GM12878 (cell line): ENCODE measurements at regions not wholly inside any gene's neighbourhood (a gene's known extent, or its start where the extent isn't known, plus 50 kb on each side); places are given as distances from the start of the nearest gene placed in this dataset.

Source experiments
- ATAC-seq: fragments of 200-7000 bp; cut with Tn5 transposase; 3 replicates; pipeline ENCODE4 v1.9.1; 2020; ENCODE audit warnings: mild to moderate bottlenecking, moderate library complexity
- BruUV-seq: library from RNA; stranded (reverse); fragments of 400-500 nt; replicated peaks from 2 replicates; lab custom pipeline; 2021; lab: Mats Ljungman, UMichigan
- CTCF ChIA-PET: fragments of 300-600 bp; sonication (Branson Sonifier 250); formaldehyde crosslinking; extraction: SDS; loops from one replicate; lab custom pipeline; 2021; ENCODE audit warnings: inconsistent platforms; lab: Yijun Ruan, JAX
- POLR2A ChIA-PET: fragments of 350-600 bp; formaldehyde crosslinking; extraction: SDS; loops from one replicate; lab custom pipeline; 2021; ENCODE audit warnings: inconsistent platforms; lab: Charles Lee
- RAD21 ChIA-PET: fragments of 300-600 bp; sonication (Branson Sonifier 250); formaldehyde crosslinking; loops from one replicate; lab custom pipeline; 2023; ENCODE audit warnings: antibody characterized with exemption; ENCODE audit not compliant: unreplicated experiment; lab: Charles Lee
- SMC1A ChIA-PET: fragments of 300-600 bp; sonication (Branson Sonifier 250); formaldehyde crosslinking; loops from one replicate; lab custom pipeline; 2023; ENCODE audit not compliant: unreplicated experiment, uncharacterized antibody; lab: Charles Lee
- DNase-seq: peaks from one replicate; pipeline ENCODE4 v3.0.0-alpha.2; 2011; ENCODE audit warnings: low read depth, low spot score
- FAIRE-seq: peaks from 3 replicates; lab custom pipeline; 2011; peaks lifted over from hg19 to GRCh38; lab: Jason Lieb, UNC
- H2AFZ ChIP-seq: 2 replicates; pipeline ENCODE4 v1.6.0; 2011; ENCODE audit warnings: low read depth, low read length, control low read depth; ENCODE audit not compliant: control insufficient read depth
- H3K27ac ChIP-seq: 2 replicates; pipeline ENCODE4 v1.5.1; 2011; ENCODE audit warnings: control low read depth; ENCODE audit not compliant: control insufficient read depth, insufficient read depth
- H3K27me3 ChIP-seq, 2 experiments: replicated peaks in 1 of 2; 2 replicates each; pipeline versions ENCODE4 v1.6.0 to v1.6.1; 2011; ENCODE audit warnings: low read length in 1 of 2; ENCODE audit not compliant: control insufficient read depth in 2 of 2, insufficient read depth in 2 of 2
- H3K36me3 ChIP-seq, 2 experiments: 2 replicates each; pipeline ENCODE4 v1.5.1; 2011; ENCODE audit warnings: low read length in 1 of 2; ENCODE audit not compliant: control insufficient read depth in 2 of 2, insufficient read depth in 2 of 2
- H3K4me1 ChIP-seq: 2 replicates; pipeline ENCODE4 v1.6.1; 2011; ENCODE audit warnings: mild to moderate bottlenecking, low read length, moderate library complexity, mixed read lengths; ENCODE audit not compliant: control insufficient read depth, insufficient read depth
- H3K4me2 ChIP-seq: 2 replicates; pipeline ENCODE4 v1.6.0; 2011; ENCODE audit warnings: control low read depth; ENCODE audit not compliant: control insufficient read depth, insufficient read depth
- H3K4me3 ChIP-seq: fragments of 200-600 bp; sonication (generic); 2 replicates; pipeline ENCODE4 v1.5.1; 2016
- H3K79me2 ChIP-seq: 2 replicates; pipeline ENCODE4 v1.6.0; 2011; ENCODE audit warnings: low read length; ENCODE audit not compliant: control insufficient read depth, insufficient read depth
- H3K9ac ChIP-seq: 2 replicates; pipeline ENCODE4 v1.8.0; 2011; ENCODE audit warnings: low read length, control low read depth, mixed read lengths; ENCODE audit not compliant: control insufficient read depth, insufficient read depth
- H3K9me3 ChIP-seq: replicated peaks from 3 replicates; pipeline ENCODE4 v1.5.1; 2011; ENCODE audit warnings: mild to moderate bottlenecking, low read length; ENCODE audit not compliant: control insufficient read depth, insufficient read depth
- H4K20me1 ChIP-seq: 2 replicates; pipeline ENCODE4 v1.6.0; 2011; ENCODE audit not compliant: control insufficient read depth, insufficient read depth
- BCL3 ChIP-seq: IDR thresholded peaks from 2 replicates; pipeline ENCODE4 v1.6.1; 2011; ENCODE audit warnings: borderline replicate concordance, low read depth, mild to moderate bottlenecking, moderate library complexity, low read length; ENCODE audit not compliant: insufficient read depth, poor library complexity, severe bottlenecking
- FOXK2 ChIP-seq: fragments of 450-650 bp; IDR thresholded peaks from 2 replicates; pipeline ENCODE4 v1.6.1; 2017; ENCODE audit warnings: mild to moderate bottlenecking, moderate library complexity
- GATAD2B ChIP-seq: fragments of 450-650 bp; conservative IDR thresholded peaks from 2 replicates; pipeline ENCODE4 v1.6.1; 2017; ENCODE audit warnings: low read depth, mild to moderate bottlenecking, moderate library complexity
- LARP7 ChIP-seq: fragments of 450-650 bp; IDR thresholded peaks from 2 replicates; pipeline ENCODE4 v1.6.1; 2017; ENCODE audit warnings: mild to moderate bottlenecking
- MEF2A ChIP-seq: IDR thresholded peaks from 2 replicates; pipeline ENCODE4 v1.6.1; 2011; ENCODE audit warnings: low read depth, mild to moderate bottlenecking, low read length, moderate library complexity; ENCODE audit not compliant: insufficient read depth
- PKNOX1 ChIP-seq: fragments of 450-650 bp; IDR thresholded peaks from 2 replicates; pipeline ENCODE4 v1.6.1; 2016; ENCODE audit warnings: mild to moderate bottlenecking
- POLR2AphosphoS2 ChIP-seq: IDR thresholded peaks from 2 replicates; pipeline ENCODE4 v1.6.1; 2011; ENCODE audit warnings: low read depth, mild to moderate bottlenecking, low read length, improper control_type of control experiment, moderate library complexity
- RBBP5 ChIP-seq: fragments of 200-600 bp; sonication (generic); conservative IDR thresholded peaks from 2 replicates; pipeline ENCODE4 v1.6.1; 2016
- SP1 ChIP-seq: IDR thresholded peaks from one replicate; pipeline ENCODE4 v1.6.1; 2011; ENCODE audit warnings: low read depth, low read length
- SPI1 ChIP-seq: IDR thresholded peaks from 2 replicates; pipeline ENCODE4 v1.6.1; 2011; ENCODE audit warnings: low read depth, mild to moderate bottlenecking, low read length, moderate library complexity, borderline replicate concordance; ENCODE audit not compliant: insufficient read depth
- SUPT20H ChIP-seq: IDR thresholded peaks from 2 replicates; pipeline ENCODE4 v1.6.1; 2011; ENCODE audit warnings: low read depth, mild to moderate bottlenecking, low read length, moderate library complexity, borderline replicate concordance; ENCODE audit not compliant: control insufficient read depth
- SUZ12 ChIP-seq: fragments of 200-600 bp; sonication (generic); IDR thresholded peaks from one replicate; pipeline ENCODE4 v1.6.1; 2018; ENCODE audit warnings: antibody characterized with exemption, mild to moderate bottlenecking; ENCODE audit not compliant: unreplicated experiment
- ZBED1 ChIP-seq: IDR thresholded peaks from 2 replicates; pipeline ENCODE4 v1.6.1; 2016; ENCODE audit warnings: borderline replicate concordance
- ZNF217 ChIP-seq: fragments of 450-650 bp; IDR thresholded peaks from 2 replicates; pipeline ENCODE4 v1.6.1; 2017; ENCODE audit warnings: antibody characterized with exemption, mild to moderate bottlenecking
- WGBS: methylation state at CpG from one replicate; pipeline ENCODE4 v1.1.6; 2016; ENCODE audit warnings: low lambda C conversion rate; ENCODE audit not compliant: insufficient replicate concordance, insufficient coverage; ENCODE audit errors: missing lambda C conversion rate; 5-methylcytosine and 5-hydroxymethylcytosine counted together
- in situ Hi-C: fragments of 300-500 bp; cut with MboI; formaldehyde crosslinking; loops from 9 replicates; pipeline ENCODE4 v1.14.3; 2018; ENCODE audit warnings: mixed read lengths
- intact Hi-C: fragments of 100-400 bp; cut with micrococcal nuclease; formaldehyde crosslinking; loops from one replicate; pipeline ENCODE4 v1.14.2; 2022; ENCODE audit not compliant: unreplicated experiment
- TF ChIP-seq, protein P1 (sequence below): fragments of 450-650 bp; IDR thresholded peaks from 2 replicates; pipeline ENCODE4 v1.6.1; 2017; ENCODE audit warnings: mild to moderate bottlenecking, moderate library complexity

- Histone ChIP-seq H3K27ac (no peak overlapping the region), H2AFZ (no peak overlapping the region), H3K4me2 (no peak overlapping the region), H4K20me1 (no peaks in the 10 kb centered on the region), H3K4me1 (no peaks in the 10 kb centered on the region), H3K4me3 (no peak overlapping the region), H3K9ac (no peak overlapping the region), H3K36me3 (no peaks in the 10 kb centered on the region), H3K79me2 (no peaks in the 10 kb centered on the region), H3K27me3 (0 out of 4 replicates have a peak, but pooled peaks cover 0 to 2% of the 10 kb centered on the region in 2 experiments), H3K9me3 (no peaks in the 10 kb centered on the region; the same call in 2 of the 3 replicates)
- ChIA-PET RAD21 (no interaction called here), POLR2A (no interaction called here), CTCF (interaction anchor here (1.3 kb wide), 1 partner anchor 298 kb away, joined by 4 read pairs; no protein-coding TSS in a partner anchor), SMC1A (interaction anchor here (0.5 kb wide), 1 partner anchor 52 kb away, joined by 3 read pairs; no protein-coding TSS in a partner anchor)
- BruUV-seq, result no TSS peak
- intact Hi-C loops, result no loop called here
- DNase-seq (no peak), ATAC-seq (no peak), FAIRE-seq (no peak)
- in situ Hi-C loops, result no loop called here
- WGBS, result 6% methylated on average over 4 of the region's 4 CpGs
- TF ChIP-seq RBBP5, result no peak
- no peak for TF ChIP-seq POLR2AphosphoS2
- TF ChIP-seq SPI1, result no peak
- no peak for TF ChIP-seq MEF2A
- TF ChIP-seq SUPT20H, result no peak
- TF ChIP-seq, protein P1, sequence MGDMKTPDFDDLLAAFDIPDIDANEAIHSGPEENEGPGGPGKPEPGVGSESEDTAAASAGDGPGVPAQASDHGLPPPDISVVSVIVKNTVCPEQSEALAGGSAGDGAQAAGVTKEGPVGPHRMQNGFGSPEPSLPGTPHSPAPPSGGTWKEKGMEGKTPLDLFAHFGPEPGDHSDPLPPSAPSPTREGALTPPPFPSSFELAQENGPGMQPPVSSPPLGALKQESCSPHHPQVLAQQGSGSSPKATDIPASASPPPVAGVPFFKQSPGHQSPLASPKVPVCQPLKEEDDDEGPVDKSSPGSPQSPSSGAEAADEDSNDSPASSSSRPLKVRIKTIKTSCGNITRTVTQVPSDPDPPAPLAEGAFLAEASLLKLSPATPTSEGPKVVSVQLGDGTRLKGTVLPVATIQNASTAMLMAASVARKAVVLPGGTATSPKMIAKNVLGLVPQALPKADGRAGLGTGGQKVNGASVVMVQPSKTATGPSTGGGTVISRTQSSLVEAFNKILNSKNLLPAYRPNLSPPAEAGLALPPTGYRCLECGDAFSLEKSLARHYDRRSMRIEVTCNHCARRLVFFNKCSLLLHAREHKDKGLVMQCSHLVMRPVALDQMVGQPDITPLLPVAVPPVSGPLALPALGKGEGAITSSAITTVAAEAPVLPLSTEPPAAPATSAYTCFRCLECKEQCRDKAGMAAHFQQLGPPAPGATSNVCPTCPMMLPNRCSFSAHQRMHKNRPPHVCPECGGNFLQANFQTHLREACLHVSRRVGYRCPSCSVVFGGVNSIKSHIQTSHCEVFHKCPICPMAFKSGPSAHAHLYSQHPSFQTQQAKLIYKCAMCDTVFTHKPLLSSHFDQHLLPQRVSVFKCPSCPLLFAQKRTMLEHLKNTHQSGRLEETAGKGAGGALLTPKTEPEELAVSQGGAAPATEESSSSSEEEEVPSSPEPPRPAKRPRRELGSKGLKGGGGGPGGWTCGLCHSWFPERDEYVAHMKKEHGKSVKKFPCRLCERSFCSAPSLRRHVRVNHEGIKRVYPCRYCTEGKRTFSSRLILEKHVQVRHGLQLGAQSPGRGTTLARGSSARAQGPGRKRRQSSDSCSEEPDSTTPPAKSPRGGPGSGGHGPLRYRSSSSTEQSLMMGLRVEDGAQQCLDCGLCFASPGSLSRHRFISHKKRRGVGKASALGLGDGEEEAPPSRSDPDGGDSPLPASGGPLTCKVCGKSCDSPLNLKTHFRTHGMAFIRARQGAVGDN, result no peak
- TF ChIP-seq ZNF217, result no peak
- no peak for TF ChIP-seq BCL3
- TF ChIP-seq FOXK2, result no peak
- no peak for TF ChIP-seq GATAD2B
- no peak for TF ChIP-seq ZBED1
- no peak for TF ChIP-seq SP1
- no peak for TF ChIP-seq PKNOX1
- no peak for TF ChIP-seq SUZ12
- no peak for TF ChIP-seq LARP7
These were observed 275.1 kb upstream of the MAP3K1 start for GRCh38 chr5:56540266-56540665.
